Esophagus muscularis mucosa (tissue), 4 donors: ENCODE measurements at regions not wholly inside any gene's neighbourhood (a gene's known extent, or its start where the extent isn't known, plus 50 kb on each side); places are given as distances from the start of the nearest gene placed in this dataset.

Source experiments
- DNase-seq: peaks from one replicate; pipeline ENCODE4 v3.0.0-alpha.2; 2017; ENCODE audit errors: extremely low spot score
- H3K27ac ChIP-seq, 4 donors: fragments of 200-600 bp; sonication (generic); replicated peaks in 1 of 4; 1 replicate in 3 of 4; 2 replicates in 1 of 4; pipeline ENCODE4 v1.5.1; 2016 to 2019; ENCODE audit warnings: mild to moderate bottlenecking in 1 of 4
- H3K27me3 ChIP-seq, 4 donors: fragments of 200-600 bp; sonication (generic); one replicate each; pipeline versions ENCODE4 v1.5.1 to v1.6.0; 2016 to 2019
- H3K36me3 ChIP-seq, 4 donors: fragments of 200-600 bp; sonication (generic); one replicate each; pipeline ENCODE4 v1.5.1; 2016 to 2019
- H3K4me1 ChIP-seq, 4 donors: fragments of 200-600 bp; sonication (generic); one replicate each; pipeline ENCODE4 v1.5.1; 2016 to 2019
- H3K4me3 ChIP-seq, 4 donors: fragments of 200-600 bp; sonication (generic); 1 replicate in 2 of 4; 2 replicates in 2 of 4; pipeline ENCODE4 v1.5.1; 2016 to 2019; ENCODE audit warnings: mild to moderate bottlenecking in 4 of 4, moderate library complexity in 1 of 4
- H3K9me3 ChIP-seq, 4 donors: fragments of 200-600 bp; sonication (generic); 1 replicate in 3 of 4; 2 replicates in 1 of 4; pipeline ENCODE4 v1.5.1; 2016 to 2019
- CTCF ChIP-seq, 3 experiments: fragments of 200-600 bp in 2 of 3; fragments of 450-650 bp in 1 of 3; sonication (generic) in 2 of 3; IDR thresholded peaks; one replicate each; pipeline ENCODE4 v1.5.1; 2017 to 2019; ENCODE audit warnings: antibody characterized with exemption in 3 of 3, mild to moderate bottlenecking in 2 of 3, moderate library complexity in 1 of 3
- EP300 ChIP-seq: sonication (generic); formaldehyde crosslinking; IDR thresholded peaks from one replicate; pipeline ENCODE4 v1.6.1; 2017; ENCODE audit warnings: antibody characterized with exemption
- POLR2A ChIP-seq: fragments of 450-650 bp; IDR thresholded peaks from one replicate; pipeline ENCODE4 v1.6.1; 2017; ENCODE audit warnings: antibody characterized with exemption, moderate library complexity, mild to moderate bottlenecking, low read depth
- POLR2AphosphoS5 ChIP-seq, 2 donors: sonication (generic); formaldehyde crosslinking; IDR thresholded peaks; one replicate each; pipeline ENCODE4 v1.6.1; 2017; ENCODE audit warnings: antibody characterized with exemption in 2 of 2
- WGBS: methylation state at CpG from one replicate; pipeline ENCODE4 v1.1.5; 2018; 5-methylcytosine and 5-hydroxymethylcytosine counted together
- intact Hi-C: fragments of 100-400 bp; cut with DNase I; formaldehyde crosslinking; loops from one replicate; pipeline ENCODE4 v1.15.1; 2023

DNA sequence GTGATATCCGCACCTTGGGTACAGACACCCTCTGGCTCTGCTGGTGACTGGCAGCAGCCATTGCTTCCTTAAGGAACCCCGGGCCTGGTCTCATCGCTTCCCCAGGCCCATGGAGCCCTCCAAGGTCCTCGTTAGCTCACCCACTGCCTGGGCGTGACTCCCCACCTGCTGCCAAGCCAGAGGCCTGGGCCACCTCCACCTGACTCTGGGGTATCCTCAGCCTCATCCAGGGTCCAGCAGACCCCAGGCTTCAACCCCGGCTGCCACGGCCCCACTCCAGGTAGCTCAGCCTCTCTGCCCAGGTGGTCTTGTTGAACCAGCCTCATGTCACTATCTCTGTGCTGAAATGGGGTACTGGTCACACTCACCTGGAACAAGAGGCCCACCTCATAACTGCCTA, 337.9 kb downstream of the BRD1 start:
- TF ChIP-seq POLR2A (no peak), POLR2AphosphoS5 (IDR thresholded peaks at IDR 0.05) (no peak), EP300 (no peak)
- Histone ChIP-seq H3K4me1 (no peaks in the 10 kb centered on the region), H3K27me3 (peaks cover 0 to 64% (median 0%) of the 10 kb centered on the region in 4 donors), H3K9me3 (peaks cover 0 to 1% (median 0%) of the 10 kb centered on the region in 4 donors), H3K4me3 (no peak overlapping the region), H3K36me3 (no peaks in the 10 kb centered on the region), H3K27ac (no peak overlapping the region)
- no peak for DNase-seq
- 70% methylated on average over 2 of the region's 7 CpGs for WGBS
- intact Hi-C loops = no loop called here

DNA sequence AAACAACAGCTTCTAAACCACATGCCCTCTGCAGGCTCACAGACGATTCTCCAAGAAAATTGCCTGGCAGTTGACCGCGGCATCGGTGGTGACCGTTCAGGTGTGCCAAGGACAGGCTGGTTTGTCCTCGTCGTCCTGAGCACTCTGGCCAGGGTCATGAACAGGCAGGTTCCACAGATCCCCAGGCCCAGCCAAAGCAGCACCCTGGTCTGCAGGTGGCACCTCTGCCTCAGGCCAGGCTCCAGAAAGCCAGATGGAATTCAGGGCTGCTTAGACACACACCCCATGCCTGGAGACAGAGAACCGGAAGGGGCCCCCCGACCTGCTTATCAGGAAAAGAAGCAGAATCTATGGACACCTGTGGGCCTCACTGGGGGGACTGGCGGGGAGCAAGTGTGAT, 338.7 kb downstream of the BRD1 start:
- no peak overlapping the region for H3K27ac ChIP-seq
- WGBS = 79% methylated on average over 10 of the region's 10 CpGs
- H3K4me3 ChIP-seq = no peak overlapping the region
- H3K27me3 ChIP-seq = peaks cover 0 to 66% (median 0%) of the 10 kb centered on the region in 4 donors
- H3K36me3 ChIP-seq = no peaks in the 10 kb centered on the region
- TF ChIP-seq POLR2A (no peak), POLR2AphosphoS5 (IDR thresholded peaks at IDR 0.05) (no peak), EP300 (no peak), CTCF (IDR thresholded peaks at IDR 0.05) (no peak)
- no peaks in the 10 kb centered on the region for H3K4me1 ChIP-seq
- no peaks in the 10 kb centered on the region for H3K9me3 ChIP-seq
- intact Hi-C loops = no loop called here
- no peak for DNase-seq

DNA sequence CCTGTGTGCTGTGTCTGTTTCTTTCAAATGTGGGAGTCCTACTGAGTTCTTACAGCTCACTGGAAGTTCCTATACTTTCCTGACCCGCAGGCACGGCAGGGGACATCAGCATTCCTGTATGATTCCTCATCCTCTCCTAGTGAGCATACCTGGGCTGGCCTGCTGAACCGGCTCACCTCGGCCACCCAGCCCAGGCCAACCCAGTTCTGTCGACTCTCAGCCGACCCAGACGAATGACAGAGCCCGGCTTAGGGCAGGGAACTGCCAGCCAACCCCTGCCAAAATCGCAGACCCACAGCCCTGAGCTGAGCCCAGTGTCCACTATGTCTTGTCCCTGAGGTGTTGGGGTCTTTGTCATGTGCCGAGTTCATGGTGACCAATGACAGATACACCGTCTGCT, 339.7 kb downstream of the BRD1 start:
- intact Hi-C loops = no loop called here
- H3K36me3 ChIP-seq = no peaks in the 10 kb centered on the region
- no peak overlapping the region for H3K27ac ChIP-seq
- H3K27me3 ChIP-seq = peaks cover 0 to 69% (median 0%) of the 10 kb centered on the region in 4 donors
- DNase-seq = no peak
- H3K4me3 ChIP-seq = no peak overlapping the region
- TF ChIP-seq POLR2AphosphoS5 (IDR thresholded peaks at IDR 0.05) (no peak), CTCF (IDR thresholded peaks at IDR 0.05) (no peak), EP300 (no peak), POLR2A (no peak)
- no peaks in the 10 kb centered on the region for H3K4me1 ChIP-seq
- 53% methylated on average over 6 of the region's 11 CpGs for WGBS
- no peaks in the 10 kb centered on the region for H3K9me3 ChIP-seq

DNA sequence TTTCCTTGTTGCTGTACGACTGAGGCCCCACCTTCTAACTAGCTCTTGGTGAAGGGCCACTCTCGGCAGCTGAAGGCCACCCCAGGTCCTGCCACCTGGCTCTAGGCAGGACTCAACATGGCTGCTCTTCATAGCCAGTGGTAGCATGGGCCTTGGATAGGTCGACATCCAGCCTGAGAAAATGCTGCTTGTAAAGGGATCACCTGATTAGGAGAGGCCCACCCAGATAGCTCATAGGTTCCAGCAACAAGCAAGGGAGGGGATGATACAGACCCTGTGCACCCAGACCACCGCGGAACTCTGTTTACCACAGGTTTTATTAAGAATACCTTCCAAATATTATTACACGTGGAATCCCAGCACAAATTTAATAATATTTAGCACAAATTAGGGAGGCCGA, 341.4 kb downstream of the BRD1 start:
- intact Hi-C loops = no loop called here
- DNase-seq = no peak
- Histone ChIP-seq H3K9me3 (no peaks in the 10 kb centered on the region), H3K27ac (no peak overlapping the region), H3K36me3 (no peaks in the 10 kb centered on the region), H3K4me1 (peaks cover 0 to 9% (median 4%) of the 10 kb centered on the region in 4 donors), H3K4me3 (no peak overlapping the region), H3K27me3 (peaks cover 0 to 71% (median 5%) of the 10 kb centered on the region in 4 donors)
- TF ChIP-seq CTCF (IDR thresholded peaks at IDR 0.05) (no peak), POLR2A (no peak), EP300 (no peak), POLR2AphosphoS5 (IDR thresholded peaks at IDR 0.05) (no peak)
- WGBS = 88% methylated on average over 6 of the region's 7 CpGs

DNA sequence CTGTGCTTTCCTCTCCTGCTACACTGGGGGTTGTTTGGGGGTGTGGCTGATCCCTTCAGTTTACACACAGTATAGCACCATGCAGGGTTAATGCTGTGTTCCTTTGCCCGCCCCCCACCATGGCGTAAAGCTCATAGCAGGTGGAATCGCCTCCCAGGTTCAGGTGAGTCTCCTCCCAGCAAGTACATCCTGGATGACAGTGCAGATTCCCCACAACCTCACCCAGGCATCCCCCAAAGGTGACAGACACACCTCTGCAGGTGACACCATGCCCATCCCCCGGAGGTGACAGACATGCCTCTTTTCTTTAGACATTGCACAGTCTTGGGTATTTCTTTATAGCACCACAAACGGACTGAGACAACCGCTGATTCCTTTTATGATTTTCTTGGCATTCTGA, 343.7 kb downstream of the BRD1 start:
- DNase-seq = no peak
- Histone ChIP-seq H3K36me3 (no peaks in the 10 kb centered on the region), H3K27me3 (peaks cover 0 to 64% (median 5%) of the 10 kb centered on the region in 4 donors), H3K4me3 (no peak overlapping the region), H3K4me1 (peaks cover 0 to 9% (median 4%) of the 10 kb centered on the region in 4 donors), H3K9me3 (no peaks in the 10 kb centered on the region), H3K27ac (no peak overlapping the region)
- intact Hi-C loops = no loop called here
- WGBS = 74% methylated on average over 6 of the region's 6 CpGs
- TF ChIP-seq EP300 (no peak), POLR2A (no peak), CTCF (IDR thresholded peaks at IDR 0.05) (no peak), POLR2AphosphoS5 (IDR thresholded peaks at IDR 0.05) (no peak)
